Stimulated activated CD8-positive, alpha-beta memory T cell treated with anti-CD3 and anti-CD28 coated beads, Interleukin-4, amount 100 ng/mL, for 48 hours (primary cell): ENCODE measurements at regions not wholly inside any gene's neighbourhood (a gene's known extent, or its start where the extent isn't known, plus 50 kb on each side); places are given as distances from the start of the nearest gene placed in this dataset.

Experiments
- DNase-seq: peaks from one replicate; pipeline ENCODE4 v3.0.0-alpha.2; 2020

DNA sequence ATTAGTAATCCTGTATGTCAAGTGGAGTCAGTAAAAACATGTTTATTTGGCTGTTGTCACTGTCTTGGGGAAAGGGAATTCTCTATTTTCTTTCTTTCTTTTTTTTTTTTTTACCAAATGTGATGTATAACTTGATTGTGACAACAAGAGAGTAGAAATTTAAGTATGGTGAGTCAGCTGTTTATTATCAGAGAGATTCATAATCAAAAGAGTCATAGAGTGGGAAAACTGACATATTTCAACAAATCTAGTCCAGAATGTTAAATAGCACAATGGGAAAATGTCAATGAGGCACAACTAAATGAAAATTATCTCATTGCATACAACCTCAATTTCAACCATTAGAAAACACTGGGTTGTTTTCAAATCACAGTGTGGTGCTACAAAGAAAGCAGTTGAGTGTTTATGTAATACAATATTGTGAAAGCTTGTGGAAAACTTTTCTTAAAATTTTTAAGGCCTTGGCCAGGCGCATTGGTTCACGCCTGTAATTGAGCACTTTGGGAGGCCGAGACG is 111.9 kb upstream of the DTNA start:
- no peak for DNase-seq

DNA sequence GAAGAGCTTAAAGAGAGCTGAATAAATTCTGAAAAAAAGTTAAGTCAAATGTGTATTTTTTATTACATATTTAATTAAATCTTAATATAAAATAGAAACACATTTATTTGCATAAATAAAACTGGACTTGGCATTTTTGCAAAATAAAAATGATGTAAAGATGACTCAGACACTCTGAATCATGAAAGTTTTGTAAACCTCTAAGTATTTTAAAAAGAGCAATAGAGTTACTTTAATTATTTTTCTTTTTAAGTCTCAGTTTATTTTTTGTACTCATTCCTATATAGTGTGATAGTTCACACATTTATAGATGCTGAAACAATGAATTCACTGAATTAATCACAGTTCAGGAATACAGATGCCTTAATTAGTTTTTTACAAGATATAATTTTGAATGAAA is 109.9 kb upstream of the DTNA start:
- DNase-seq: no peak

DNA sequence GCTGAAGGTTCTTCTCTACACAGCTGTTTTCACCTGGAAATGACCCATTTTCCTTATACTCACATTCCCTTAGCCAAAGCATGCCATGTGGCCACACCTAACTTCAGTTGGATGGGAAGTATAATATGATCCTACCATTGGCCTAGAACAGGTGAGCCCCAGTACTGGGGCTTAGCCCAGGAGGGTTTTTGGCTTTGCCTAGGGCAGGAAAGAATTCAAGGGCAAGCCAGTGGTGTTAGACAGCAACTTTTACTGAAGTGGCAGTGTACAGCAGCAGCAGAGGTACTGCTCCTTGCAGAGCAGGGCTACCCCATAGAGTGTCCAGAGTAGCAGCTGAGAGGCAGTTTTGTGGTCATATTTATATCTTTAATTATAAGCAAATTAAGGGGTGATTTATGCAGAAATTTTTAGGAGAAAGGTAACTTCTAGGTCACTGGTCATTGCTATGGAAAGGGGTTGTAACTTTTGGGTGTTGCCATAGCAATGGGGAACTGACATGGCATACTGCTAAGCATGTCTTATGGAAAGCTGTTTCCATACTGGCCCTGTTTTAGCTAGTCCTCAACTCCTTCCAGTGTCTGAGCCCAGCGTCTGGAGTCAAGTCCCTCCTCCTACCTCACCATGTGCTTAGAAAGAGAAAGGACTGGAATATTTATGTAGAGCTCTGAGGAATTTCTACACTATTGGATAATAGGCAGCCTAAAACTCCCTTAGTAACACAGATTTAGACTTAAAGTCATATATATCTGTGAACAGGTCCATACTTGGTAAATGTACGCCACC is 109.0 kb upstream of the DTNA start:
- DNase-seq: no peak

DNA sequence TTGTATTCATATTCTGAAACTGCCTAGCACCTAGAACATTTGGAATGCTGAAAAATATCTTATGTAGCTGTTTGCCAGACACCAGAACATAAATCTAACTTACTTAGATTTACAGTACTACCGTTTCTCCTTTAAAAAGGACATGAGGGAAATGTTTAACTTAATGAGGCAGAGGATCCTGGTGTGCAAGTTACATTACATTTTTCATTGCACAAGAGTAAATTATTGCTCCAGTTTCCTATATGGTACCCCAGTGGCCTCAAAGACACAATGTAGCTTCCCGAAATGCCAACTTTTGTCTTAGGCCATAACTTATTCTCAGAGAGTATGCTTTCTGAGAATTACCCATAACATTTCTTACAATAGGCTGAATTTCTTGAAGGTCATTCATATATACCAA is 105.5 kb upstream of the DTNA start:
- no peak for DNase-seq

DNA sequence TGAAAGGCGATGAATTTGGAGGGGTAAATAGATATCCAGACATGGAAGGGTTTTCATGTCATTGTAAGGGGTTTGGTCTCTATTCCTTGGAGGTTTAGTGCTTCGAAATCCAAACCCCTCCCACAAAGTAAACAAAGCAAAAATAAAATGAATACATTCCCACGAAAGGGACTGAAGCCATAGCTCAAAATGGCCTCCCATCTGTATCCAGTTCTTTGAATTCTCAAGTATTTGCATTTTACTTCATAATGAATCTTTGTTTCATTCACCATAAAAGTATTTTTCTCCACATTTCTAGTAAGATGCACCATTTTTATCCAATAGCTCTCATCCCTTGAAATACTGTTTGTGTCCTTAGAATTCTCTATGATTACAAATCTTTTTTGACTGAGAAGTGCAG is 103.2 kb upstream of the DTNA start:
- no peak for DNase-seq

DNA sequence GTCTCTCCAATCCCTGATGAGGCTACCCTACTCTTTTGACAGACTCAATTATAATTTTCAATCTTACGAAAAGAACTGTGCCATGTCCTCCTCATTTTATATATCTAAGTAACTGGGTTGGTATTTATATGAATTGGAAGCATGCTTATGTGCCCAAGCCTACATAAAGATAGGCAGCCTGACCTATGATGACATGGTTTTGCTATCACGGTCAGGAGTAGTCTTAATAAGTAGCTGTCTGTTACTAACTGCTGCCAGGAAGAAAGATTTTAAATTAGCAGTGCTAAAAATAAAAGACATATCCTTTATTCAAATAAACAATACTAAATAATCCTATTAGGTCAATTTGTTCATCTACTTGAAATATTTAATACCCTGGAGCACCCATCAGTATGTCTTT is 102.0 kb upstream of the DTNA start:
- DNase-seq: no peak

DNA sequence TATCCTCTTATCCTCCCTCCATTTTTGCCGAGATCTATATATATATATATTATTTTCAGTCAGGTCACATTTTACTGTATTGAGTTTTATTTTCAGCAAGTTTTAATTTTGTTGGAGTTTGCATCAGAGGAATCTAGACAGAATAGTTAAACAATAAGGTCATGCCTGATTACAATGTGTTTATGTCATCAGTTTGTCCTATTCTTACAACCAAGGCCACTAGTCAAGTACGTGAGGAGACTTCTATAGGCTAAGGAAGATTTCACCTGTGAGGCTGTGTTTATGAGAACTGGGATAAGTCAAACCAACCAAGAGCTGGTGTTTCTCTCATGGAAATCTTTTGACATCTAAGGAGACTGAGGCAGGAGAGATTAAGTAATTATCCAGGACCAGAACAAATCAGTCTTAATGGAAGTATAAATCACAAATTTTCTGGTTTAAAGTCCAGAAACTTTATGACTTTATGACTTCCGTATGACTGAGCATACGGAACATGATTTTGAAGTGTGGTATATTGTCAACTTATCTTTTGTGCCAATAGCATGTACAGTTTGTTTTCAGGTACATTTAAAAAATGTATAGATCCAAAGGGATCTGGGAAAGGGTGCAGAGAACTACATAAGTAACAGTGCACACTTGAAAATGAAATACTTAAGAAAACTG is 100.0 kb upstream of the DTNA start:
- no peak for DNase-seq

DNA sequence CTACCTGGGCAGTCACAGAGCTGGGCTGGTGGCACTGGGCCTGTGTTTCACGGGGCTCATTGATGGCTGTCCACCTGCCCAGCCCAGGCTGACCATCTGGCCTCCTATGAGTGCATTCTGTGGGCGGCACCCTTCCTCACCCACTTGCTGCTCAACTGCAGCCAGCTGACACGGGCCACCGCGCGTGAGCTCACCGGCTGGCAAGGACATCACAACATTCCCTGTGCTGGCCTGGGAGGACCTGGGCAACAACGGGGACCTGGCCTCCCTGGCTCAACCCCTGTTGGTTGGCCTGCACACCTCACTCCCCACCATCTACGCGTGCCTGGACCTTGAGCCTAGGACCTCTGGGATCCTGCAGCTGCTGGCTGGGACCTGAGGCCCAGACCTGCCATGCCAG is 98.2 kb upstream of the DTNA start:
- DNase-seq: no peak

DNA sequence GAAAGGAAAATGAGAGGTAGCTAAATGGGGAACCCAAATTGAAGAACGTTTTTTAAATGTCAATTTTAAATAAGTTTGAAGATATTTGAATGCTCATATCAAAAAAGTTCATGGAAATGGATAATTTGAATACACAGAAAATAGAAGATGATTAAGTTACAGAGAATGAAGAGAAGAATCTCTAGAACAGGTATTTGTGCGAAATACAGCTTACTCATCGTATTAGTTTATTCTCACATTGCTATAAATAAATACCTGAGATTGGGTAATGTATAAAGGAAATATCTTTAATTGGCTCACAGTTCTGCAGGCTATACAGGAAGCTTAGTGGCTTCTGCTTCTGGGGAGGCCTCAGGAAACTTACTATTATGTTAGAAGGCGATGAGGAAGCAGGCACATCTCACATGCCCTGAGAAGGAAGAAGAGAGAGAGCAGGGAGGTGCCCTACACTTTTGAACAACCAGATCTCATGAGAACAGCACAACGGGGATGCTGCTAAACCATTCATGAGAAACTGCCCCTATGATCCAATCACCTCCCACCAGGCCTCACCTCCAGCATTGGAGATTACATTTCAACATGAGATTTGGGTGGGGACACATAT is 89.7 kb upstream of the DTNA start:
- no peak for DNase-seq

DNA sequence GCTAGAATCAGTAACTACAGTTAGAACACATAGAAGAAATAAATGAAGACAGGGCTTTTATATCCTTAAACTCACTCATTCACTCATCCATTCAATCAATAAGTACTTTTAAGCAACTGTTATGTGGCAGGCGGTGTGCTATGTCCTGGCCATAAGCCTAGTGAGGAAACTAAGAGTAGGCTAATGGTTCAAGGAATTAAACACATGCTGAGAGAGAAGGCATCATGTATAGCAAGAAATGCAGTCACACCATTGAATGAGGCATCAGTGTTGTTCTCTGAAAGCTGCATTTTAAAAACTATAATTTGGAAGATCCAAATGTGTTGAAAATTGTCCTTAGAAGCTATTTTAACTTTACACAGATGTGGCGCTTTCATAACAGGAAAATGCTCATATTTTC is 86.5 kb upstream of the DTNA start:
- DNase-seq: no peak

DNA sequence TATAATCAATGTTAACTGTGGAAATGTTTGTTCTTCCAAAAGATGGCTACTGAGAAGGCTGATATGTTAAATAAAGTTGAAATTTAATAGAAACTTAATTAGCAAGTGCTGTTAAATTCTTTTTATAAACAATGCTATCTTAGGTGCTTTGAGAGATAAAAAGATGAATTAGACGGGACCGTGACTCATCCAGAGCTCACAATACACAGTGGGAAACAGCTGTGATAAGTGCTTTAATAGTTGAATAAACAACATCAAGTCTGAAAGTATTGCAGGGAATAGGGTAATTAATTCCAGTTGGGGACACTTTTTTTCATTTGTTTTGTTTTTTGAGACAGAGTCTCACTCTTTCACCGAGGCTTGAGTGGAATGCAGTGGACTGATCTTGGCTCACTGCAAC is 85.5 kb upstream of the DTNA start:
- DNase-seq: no peak

DNA sequence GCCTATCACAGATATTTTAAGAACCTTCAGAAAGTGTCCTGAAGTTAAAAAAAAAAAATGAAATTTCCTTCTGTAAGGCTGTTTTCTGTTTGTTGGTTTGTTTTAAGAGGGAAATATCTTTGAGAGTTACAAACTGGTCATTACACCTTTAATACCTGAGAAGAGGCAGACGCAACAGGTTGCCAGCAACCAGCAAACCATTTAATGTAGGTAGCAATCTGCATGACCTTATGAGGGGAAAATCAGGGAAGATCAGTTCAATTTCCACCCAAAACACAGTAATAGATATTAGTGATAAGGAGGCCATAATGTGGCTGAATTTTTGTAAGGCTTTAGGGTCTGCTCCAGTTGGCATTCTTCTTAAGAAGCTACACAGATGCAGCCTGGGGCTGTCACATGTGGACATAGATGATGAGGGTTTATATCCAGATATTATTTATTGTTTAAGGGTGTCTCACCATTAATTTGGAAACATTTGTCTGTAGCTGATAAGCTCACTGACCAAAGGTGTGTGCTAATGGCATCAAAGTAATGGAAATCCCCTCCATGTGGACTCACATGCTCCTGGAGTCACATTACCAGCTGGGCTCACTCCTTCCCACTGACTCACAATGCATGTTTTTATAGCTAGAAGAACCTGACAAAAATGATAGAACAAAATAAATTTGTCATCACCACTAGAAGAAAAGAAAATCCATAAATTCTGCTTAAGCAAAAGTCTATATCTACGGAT is 83.5 kb upstream of the DTNA start:
- no peak for DNase-seq

DNA sequence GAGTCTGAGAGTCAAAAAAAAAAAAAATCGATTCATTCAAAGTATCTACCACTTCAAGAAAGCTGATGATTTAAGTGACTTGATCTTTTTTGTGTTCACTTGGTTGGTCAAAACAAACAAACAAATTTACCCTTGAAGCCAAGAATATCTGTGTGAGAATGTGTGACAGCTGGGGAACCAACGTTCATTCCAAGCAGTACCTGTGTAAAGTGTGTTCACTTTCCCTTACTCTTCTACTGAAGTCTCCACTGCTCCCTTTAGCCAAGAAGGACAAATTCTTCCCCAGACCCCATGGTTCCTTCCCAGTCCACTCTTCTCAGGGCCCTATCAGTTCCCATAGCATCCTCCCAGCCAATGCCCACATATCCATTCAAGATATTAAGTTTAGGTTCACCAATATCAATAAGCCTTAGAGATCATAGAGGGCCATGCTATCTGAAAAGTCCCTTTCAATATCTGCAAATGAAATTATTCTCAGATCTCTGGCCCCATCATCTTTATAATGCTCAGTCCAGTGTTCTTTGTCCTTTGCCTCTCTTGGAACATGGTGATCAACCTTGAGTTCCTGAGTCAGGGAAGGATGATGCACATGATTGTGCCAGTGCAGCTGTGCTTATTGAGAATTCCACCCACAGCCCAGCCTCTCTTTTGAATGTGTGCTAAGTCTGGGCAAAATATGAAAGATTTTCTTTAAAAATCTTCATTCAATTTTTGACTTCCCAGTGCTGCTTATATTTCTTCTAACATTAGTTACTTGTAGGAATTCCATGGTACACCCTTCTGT is 82.8 kb upstream of the DTNA start:
- no peak for DNase-seq

DNA sequence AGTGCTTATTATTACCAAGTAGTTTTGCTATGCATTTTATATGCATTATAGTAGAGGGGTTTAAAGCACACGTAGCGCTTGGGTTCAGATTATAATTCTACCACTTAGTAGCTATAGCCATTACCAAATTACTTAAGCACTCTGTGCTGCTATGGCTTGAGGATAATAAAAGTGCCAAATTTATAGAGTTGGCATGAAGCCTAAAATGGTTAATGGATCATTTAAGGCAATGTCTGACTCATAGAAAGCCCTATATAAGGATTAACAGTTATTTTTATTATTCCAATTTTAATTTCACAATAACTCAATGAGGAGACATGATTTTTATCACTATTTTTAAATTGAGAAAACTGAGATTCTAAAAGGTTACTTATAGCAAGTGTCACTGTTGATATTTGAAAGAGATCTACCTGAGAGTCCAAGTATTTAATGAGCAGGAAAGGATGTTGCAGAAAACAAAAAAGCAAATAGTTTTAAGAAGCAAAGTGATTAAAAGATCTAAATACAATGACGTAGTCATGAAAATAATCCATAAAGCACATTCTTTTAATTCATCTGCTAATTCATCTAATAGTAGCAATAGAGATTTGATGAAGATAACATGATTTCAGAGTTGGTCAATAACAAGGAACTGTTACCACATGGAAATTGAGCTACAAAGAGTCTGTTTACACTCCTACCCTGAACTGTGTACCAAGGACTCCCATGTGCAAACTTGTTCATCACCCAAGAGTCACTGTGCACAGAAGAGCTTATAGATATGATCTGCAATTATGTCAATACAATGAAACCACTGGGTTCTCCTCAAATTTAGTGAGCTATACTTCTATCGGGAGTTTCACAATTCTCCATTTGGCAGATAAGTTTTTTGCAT is 78.8 kb upstream of the DTNA start:
- no peak for DNase-seq

DNA sequence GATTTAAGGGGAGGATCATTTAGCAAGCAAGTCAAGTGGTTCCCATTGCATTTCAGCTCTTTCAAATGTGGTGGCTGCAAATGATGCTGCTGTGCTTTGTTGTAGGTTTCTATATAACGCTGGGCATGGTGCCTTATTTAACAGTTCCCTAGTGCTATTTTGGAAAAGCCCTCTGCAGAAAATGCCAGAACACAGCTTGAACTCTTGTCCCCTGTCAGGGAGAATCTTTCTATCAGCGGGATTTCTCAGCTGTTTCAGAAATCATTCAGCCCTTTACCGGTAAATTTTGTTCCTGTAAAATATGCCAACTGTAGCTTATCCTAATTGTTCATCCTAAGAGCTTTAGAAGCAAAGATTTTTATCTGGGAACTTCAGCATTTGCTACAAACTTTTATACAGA is 77.8 kb upstream of the DTNA start:
- DNase-seq: no peak

DNA sequence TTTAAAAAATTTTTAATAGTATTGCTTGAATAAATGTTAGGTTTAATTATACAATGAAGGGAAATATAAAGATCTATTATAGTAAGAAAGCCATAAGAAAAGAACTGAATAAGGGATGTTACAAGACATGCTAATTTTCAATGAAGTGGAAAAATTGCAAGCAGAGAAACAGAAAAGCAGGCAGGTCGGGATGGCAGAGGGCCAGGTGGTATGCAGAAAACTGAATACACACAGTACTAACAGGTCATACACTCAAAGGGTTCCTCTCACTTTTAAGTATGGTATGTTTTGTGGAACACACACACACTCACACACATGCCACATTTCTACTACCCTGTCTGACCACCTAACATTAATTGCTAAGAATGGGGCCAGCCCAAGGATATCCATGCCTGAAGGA is 76.7 kb upstream of the DTNA start:
- no peak for DNase-seq

DNA sequence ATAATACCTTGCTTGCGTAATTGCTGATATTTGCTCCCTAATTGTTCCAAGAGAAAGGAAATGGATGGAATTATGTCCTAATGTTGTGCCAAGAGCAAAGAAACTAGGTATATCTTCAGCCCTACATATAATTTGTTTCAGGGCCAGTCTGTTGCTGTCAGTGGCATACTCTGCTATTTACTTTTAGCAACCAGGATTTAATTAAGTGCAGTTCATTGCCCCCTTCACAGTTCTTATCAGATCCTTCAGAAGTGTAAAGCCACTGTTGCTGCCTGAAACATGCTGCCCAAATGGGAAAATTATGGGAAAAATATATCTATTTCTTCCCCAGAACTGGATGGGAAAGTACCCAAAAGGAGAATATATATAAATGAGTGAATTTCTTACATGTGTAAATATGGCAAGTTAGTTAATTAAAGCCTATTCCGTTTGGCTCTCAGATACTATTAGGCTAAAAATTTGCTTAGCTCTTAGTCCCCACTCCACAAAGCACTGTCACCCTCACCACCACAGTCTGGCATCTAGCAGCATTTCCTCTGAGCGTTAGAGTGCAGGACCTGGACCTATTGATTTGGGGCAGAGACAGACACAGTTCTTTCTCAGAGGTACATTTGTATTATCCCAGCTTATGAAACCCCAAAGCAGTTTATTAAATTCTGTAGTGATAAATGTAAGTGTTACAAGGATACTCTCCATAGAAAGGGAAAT is 72.8 kb upstream of the DTNA start:
- DNase-seq: no peak

DNA sequence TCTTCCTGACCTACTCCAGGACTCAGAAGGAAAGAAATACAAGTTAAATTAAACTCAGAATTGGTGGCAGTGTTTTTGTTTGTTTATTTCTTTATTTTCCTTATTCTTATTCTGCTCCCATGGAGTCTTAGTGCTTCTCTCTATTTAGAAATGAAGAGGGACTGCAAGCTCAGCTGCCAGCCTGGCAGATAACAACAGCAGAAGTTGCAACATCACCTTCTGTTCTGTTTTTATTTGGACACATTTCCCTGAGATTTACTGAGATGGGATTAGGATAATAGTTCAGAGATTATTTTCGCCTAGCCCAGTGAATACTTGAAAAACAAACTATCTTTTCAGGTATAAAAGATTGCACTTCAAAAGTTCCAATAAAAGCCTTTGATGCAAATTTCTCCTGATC is 70.4 kb upstream of the DTNA start:
- DNase-seq: no peak

DNA sequence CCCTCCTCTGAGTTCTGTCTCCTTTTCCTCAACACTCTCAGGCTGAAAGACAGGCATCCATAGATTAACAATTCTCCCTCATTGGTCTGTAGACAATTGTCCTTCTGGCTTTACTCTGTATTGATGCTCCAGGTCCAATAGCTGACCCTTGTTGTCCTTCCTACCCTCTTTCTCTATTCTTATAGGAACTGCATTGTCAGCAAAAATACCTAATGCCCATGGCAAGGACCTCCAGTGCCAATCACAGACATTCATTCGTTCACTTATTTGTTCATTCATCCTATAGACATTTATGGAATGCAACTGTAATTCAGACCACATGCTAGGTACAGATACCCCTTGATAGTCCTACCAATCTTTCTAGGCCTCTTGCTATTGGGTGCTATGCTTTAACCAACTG is 69.8 kb upstream of the DTNA start:
- no peak for DNase-seq

DNA sequence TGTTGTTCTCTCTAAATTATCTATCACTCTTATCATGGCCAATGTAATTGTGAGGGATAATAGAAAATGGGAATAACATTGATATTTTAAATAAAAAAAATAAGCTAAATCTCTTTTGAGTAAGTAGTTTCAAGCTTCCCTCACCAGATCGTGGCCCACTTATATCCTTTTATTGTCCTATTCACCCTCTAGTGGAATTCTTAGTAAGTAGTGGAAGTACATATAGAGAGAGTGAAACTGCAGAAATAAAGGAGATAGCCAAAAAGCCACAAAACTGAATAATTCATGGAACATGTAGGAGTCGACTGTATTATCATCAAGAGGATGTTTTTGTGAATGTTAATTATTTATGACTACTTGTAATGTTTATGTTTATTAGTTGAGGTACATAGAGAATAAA is 66.1 kb upstream of the DTNA start:
- DNase-seq: no peak

DNA sequence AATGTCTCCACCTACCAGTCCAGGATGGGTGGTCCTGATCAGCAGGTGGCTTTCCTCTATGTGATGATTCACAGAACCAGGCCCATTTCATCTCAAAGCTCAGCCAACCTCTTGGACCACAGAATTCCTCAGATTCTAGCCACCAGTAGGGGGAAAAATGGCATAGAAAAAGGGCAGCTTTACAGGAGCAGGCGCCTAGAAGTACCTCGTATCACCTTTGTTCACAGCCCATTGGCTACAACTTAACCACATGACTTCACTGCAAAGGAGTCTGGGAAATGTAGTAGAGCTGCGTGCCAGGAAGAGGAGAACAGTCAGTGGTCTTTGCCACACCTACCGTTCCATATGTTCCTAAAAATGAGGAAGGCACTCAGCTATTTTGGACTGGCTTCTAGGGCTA is 62.8 kb upstream of the DTNA start:
- DNase-seq: no peak
